Testis (tissue), 2 donors: ENCODE measurements at regions not wholly inside any gene's neighbourhood (a gene's known extent, or its start where the extent isn't known, plus 50 kb on each side); places are given as distances from the start of the nearest gene placed in this dataset.
"Not testable (repeated sequence)": the region's sequence is repeated elsewhere in the genome, so short reads cannot be mapped to it uniquely, and the experiment has no call there.

ENCODE experiments used
- DNase-seq: peaks from one replicate; pipeline ENCODE4 v3.0.0-alpha.2; 2019
- H3K27ac ChIP-seq, 2 donors: fragments of 200-600 bp; sonication (generic); one replicate each; pipeline ENCODE4 v1.5.1; 2019
- H3K27me3 ChIP-seq: fragments of 200-600 bp; sonication (generic); one replicate; pipeline ENCODE4 v1.5.1; 2019
- H3K36me3 ChIP-seq: fragments of 200-600 bp; sonication (generic); one replicate; pipeline ENCODE4 v1.5.1; 2017; ENCODE audit warnings: low read depth; ENCODE audit errors: missing control alignments
- H3K4me1 ChIP-seq: fragments of 200-600 bp; sonication (generic); one replicate; pipeline ENCODE4 v1.5.1; 2019
- H3K4me3 ChIP-seq, 2 donors: fragments of 200-600 bp; sonication (generic); one replicate each; pipeline ENCODE4 v1.5.1; 2017 to 2019
- H3K9me3 ChIP-seq: fragments of 200-600 bp; sonication (generic); one replicate; pipeline ENCODE4 v1.5.1; 2017
- CTCF ChIP-seq, 3 experiments: fragments of 450-650 bp in 2 of 3; fragments of 200-600 bp in 1 of 3; sonication (generic) in 1 of 3; IDR thresholded peaks; one replicate each; pipeline ENCODE4 v1.5.1; 2016 to 2019; ENCODE audit warnings: antibody characterized with exemption in 3 of 3, mild to moderate bottlenecking in 2 of 3, moderate library complexity in 1 of 3
- POLR2A ChIP-seq: fragments of 450-650 bp; IDR thresholded peaks from one replicate; pipeline ENCODE4 v1.6.1; 2017; ENCODE audit warnings: antibody characterized with exemption, mild to moderate bottlenecking, moderate library complexity
- WGBS, 2 donors: methylation state at CpG; one replicate each; pipeline ENCODE4 v1.1.5; 2018; 5-methylcytosine and 5-hydroxymethylcytosine counted together
- intact Hi-C: fragments of 100-400 bp; cut with DNase I; formaldehyde crosslinking; loops from one replicate; pipeline ENCODE4 v1.15.1; 2023; ENCODE audit warnings: low total_unique reads

- intact Hi-C loops, result no loop called here
- WGBS, 2 donors, result 85 to 88% methylated on average over 2 of the region's 2 CpGs
- no peak for TF ChIP-seq POLR2A
- no peak for TF ChIP-seq CTCF (IDR thresholded peaks at IDR 0.05)
Observed at GRCh38 chr17:71192848-71193247, 928.0 kb upstream of the SOX9 start.

GRCh38 chr17:71200597-71200996 lies 920.2 kb upstream of the SOX9 start:
- H3K36me3 ChIP-seq, result no peaks in the 10 kb centered on the region
- no peak overlapping the region for H3K4me3 ChIP-seq
- TF ChIP-seq CTCF (IDR thresholded peaks at IDR 0.05) (no peak), POLR2A (no peak)
- no peaks in the 10 kb centered on the region for H3K9me3 ChIP-seq
- WGBS, 2 donors, result 75 to 80% methylated on average over 1 of the region's 1 CpG
- intact Hi-C loops, result no loop called here
- no peak for DNase-seq
- no peaks in the 10 kb centered on the region for H3K27me3 ChIP-seq
- no peak overlapping the region for H3K27ac ChIP-seq
- H3K4me1 ChIP-seq, result no peaks in the 10 kb centered on the region

More at GRCh38 chr17:71192848-71193247, 928.0 kb upstream of the SOX9 start:
- H3K4me3 ChIP-seq, result no peak overlapping the region
- no peak overlapping the region for H3K27ac ChIP-seq
- H3K4me1 ChIP-seq, result no peaks in the 10 kb centered on the region
- DNase-seq, result no peak
- H3K27me3 ChIP-seq, result no peaks in the 10 kb centered on the region
- no peaks in the 10 kb centered on the region for H3K36me3 ChIP-seq
- H3K9me3 ChIP-seq, result no peaks in the 10 kb centered on the region

GRCh38 chr17:71201639-71202038 lies 919.2 kb upstream of the SOX9 start:
- TF ChIP-seq POLR2A (no peak), CTCF (IDR thresholded peaks at IDR 0.05) (no peak)
- H3K27me3 ChIP-seq, result no peaks in the 10 kb centered on the region

GRCh38 chr17:71202449-71202848 lies 918.4 kb upstream of the SOX9 start:
- intact Hi-C loops, result no loop called here
- Histone ChIP-seq H3K4me3 (no peak overlapping the region), H3K9me3 (no peaks in the 10 kb centered on the region), H3K27ac (no peak overlapping the region), H3K36me3 (no peaks in the 10 kb centered on the region), H3K27me3 (no peaks in the 10 kb centered on the region), H3K4me1 (no peaks in the 10 kb centered on the region)
- TF ChIP-seq POLR2A, result no peak
- no peak for TF ChIP-seq CTCF (IDR thresholded peaks at IDR 0.05)
- WGBS, 2 donors, result 90 to 96% methylated on average over 2 of the region's 2 CpGs
- DNase-seq, result no peak

More at GRCh38 chr17:71201639-71202038, 919.2 kb upstream of the SOX9 start:
- no peak for DNase-seq
- no peaks in the 10 kb centered on the region for H3K36me3 ChIP-seq
- WGBS, 2 donors, result 82 to 85% methylated on average over 2 of the region's 2 CpGs
- no peaks in the 10 kb centered on the region for H3K4me1 ChIP-seq
- H3K9me3 ChIP-seq, result no peaks in the 10 kb centered on the region
- no peak overlapping the region for H3K4me3 ChIP-seq
- intact Hi-C loops, result no loop called here
- no peak overlapping the region for H3K27ac ChIP-seq

- Histone ChIP-seq H3K9me3 (no peaks in the 10 kb centered on the region), H3K4me1 (no peaks in the 10 kb centered on the region), H3K4me3 (no peak overlapping the region), H3K27me3 (no peaks in the 10 kb centered on the region), H3K27ac (no peak overlapping the region), H3K36me3 (no peaks in the 10 kb centered on the region)
- DNase-seq, result no peak
- intact Hi-C loops, result no loop called here
- TF ChIP-seq POLR2A (no peak), CTCF (IDR thresholded peaks at IDR 0.05) (no peak)
- WGBS, 2 donors, result 91 to 94% methylated on average over 1 of the region's 1 CpG
Observed at GRCh38 chr17:71203953-71204352, 916.9 kb upstream of the SOX9 start.

GRCh38 chr17:71205951-71206350 lies 914.9 kb upstream of the SOX9 start:
- H3K4me1 ChIP-seq, intact Hi-C loops, H3K9me3 ChIP-seq, H3K27ac ChIP-seq, H3K36me3 ChIP-seq, H3K4me3 ChIP-seq, DNase-seq, H3K27me3 ChIP-seq: not testable (repeated sequence)
- WGBS, 2 donors, result 93 to 95% methylated on average over 2 to 3 of the region's 5 CpGs
